ENCODE measurements at regions not wholly inside any gene's neighbourhood (a gene's known extent, or its start where the extent isn't known, plus 50 kb on each side); places are given as distances from the start of the nearest gene placed in this dataset.

- TF ChIP-seq ESRRA (IDR thresholded peaks at IDR 0.05; ENCODE audit: borderline replicate concordance, low read length) = no peak
- no peak for TF ChIP-seq ZFP36 (IDR thresholded peaks at IDR 0.05; ENCODE audit: borderline replicate concordance, partially characterized antibody)
- TF ChIP-seq CTCF (IDR thresholded peaks at IDR 0.05) = no peak
- no peak for TF ChIP-seq BHLHE40 (IDR thresholded peaks at IDR 0.05; ENCODE audit: low read depth, low read length)
- TF ChIP-seq RCOR1 (IDR thresholded peaks at IDR 0.05; ENCODE audit: low read depth, low read length) = no peak
These were observed 214.7 kb downstream of the POSTN start for GRCh38 chr13:37383856-37384370.
